ENCODE measurements at regions not wholly inside any gene's neighbourhood (a gene's known extent, or its start where the extent isn't known, plus 50 kb on each side); places are given as distances from the start of the nearest gene placed in this dataset.

GRCh38 chr1:199789141-199789540 is 238.4 kb upstream of the NR5A2 start:
- WGBS = 88% methylated on average over 1 of the region's 1 CpG
- DNase-seq (ENCODE audit: low spot score in 2 of 2) = no peak
- Histone ChIP-seq H3K36me3 (no peaks in the 10 kb centered on the region), H3K27ac (no peak overlapping the region), H3K4me3 (no peak overlapping the region), H3K9me3 (no peaks in the 10 kb centered on the region), H3K4me1 (no peaks in the 10 kb centered on the region), H3K27me3 (no peaks in the 10 kb centered on the region)
- TF ChIP-seq POLR2A (IDR thresholded peaks at IDR 0.05) (no peak), CTCF (IDR thresholded peaks at IDR 0.05) (no peak), POLR2AphosphoS5 (IDR thresholded peaks at IDR 0.05) (no peak), EP300 (IDR thresholded peaks at IDR 0.05) (no peak)

GRCh38 chr1:199791495-199791894 is 236.0 kb upstream of the NR5A2 start:
- no peaks in the 10 kb centered on the region for H3K4me1 ChIP-seq
- no peak overlapping the region for H3K27ac ChIP-seq
- WGBS = 69% methylated on average over 3 of the region's 3 CpGs
- H3K36me3 ChIP-seq = no peaks in the 10 kb centered on the region
- H3K4me3 ChIP-seq = no peak overlapping the region
- H3K27me3 ChIP-seq = no peaks in the 10 kb centered on the region
- DNase-seq (ENCODE audit: low spot score in 2 of 2) = no peak
- TF ChIP-seq POLR2AphosphoS5 (IDR thresholded peaks at IDR 0.05) = no peak
- no peak for TF ChIP-seq EP300 (IDR thresholded peaks at IDR 0.05)
- no peak for TF ChIP-seq CTCF (IDR thresholded peaks at IDR 0.05)
- no peak for TF ChIP-seq POLR2A (IDR thresholded peaks at IDR 0.05)
- no peaks in the 10 kb centered on the region for H3K9me3 ChIP-seq

GRCh38 chr1:199792874-199793273 is 234.6 kb upstream of the NR5A2 start:
- DNase-seq (ENCODE audit: low spot score in 2 of 2) = no peak
- no peaks in the 10 kb centered on the region for H3K36me3 ChIP-seq
- no peak overlapping the region for H3K27ac ChIP-seq
- 91% methylated on average over 1 of the region's 1 CpG for WGBS
- H3K4me3 ChIP-seq = no peak overlapping the region
- TF ChIP-seq EP300 (IDR thresholded peaks at IDR 0.05) (no peak), POLR2A (IDR thresholded peaks at IDR 0.05) (no peak), CTCF (IDR thresholded peaks at IDR 0.05) (no peak), POLR2AphosphoS5 (IDR thresholded peaks at IDR 0.05) (no peak)
- H3K4me1 ChIP-seq = no peaks in the 10 kb centered on the region
- H3K9me3 ChIP-seq = no peaks in the 10 kb centered on the region
- H3K27me3 ChIP-seq = no peaks in the 10 kb centered on the region

- no peak overlapping the region for H3K4me3 ChIP-seq
- TF ChIP-seq EP300 (IDR thresholded peaks at IDR 0.05) (no peak), POLR2A (IDR thresholded peaks at IDR 0.05) (no peak), POLR2AphosphoS5 (IDR thresholded peaks at IDR 0.05) (no peak), CTCF (IDR thresholded peaks at IDR 0.05) (no peak)
- no peaks in the 10 kb centered on the region for H3K36me3 ChIP-seq
- no peaks in the 10 kb centered on the region for H3K4me1 ChIP-seq
- no peaks in the 10 kb centered on the region for H3K27me3 ChIP-seq
- no peak for DNase-seq (ENCODE audit: low spot score in 2 of 2)
- H3K9me3 ChIP-seq = no peaks in the 10 kb centered on the region
- 79% methylated on average over 9 of the region's 9 CpGs for WGBS
- no peak overlapping the region for H3K27ac ChIP-seq
Measured at GRCh38 chr1:199794105-199794863, 233.2 kb upstream of the NR5A2 start.

GRCh38 chr1:199799116-199799515 is 228.4 kb upstream of the NR5A2 start:
- H3K9me3 ChIP-seq = no peaks in the 10 kb centered on the region
- 83% methylated on average over 8 of the region's 8 CpGs for WGBS
- H3K36me3 ChIP-seq = no peaks in the 10 kb centered on the region
- peaks cover 2% of the 10 kb centered on the region for H3K27me3 ChIP-seq
- no peaks in the 10 kb centered on the region for H3K4me1 ChIP-seq
- no peak for TF ChIP-seq EP300 (IDR thresholded peaks at IDR 0.05)
- no peak for DNase-seq (ENCODE audit: low spot score in 2 of 2)
- no peak overlapping the region for H3K27ac ChIP-seq
- no peak overlapping the region for H3K4me3 ChIP-seq

- DNase-seq (ENCODE audit: low spot score in 2 of 2) = no peak
- H3K27me3 ChIP-seq = peaks cover 2% of the 10 kb centered on the region
- WGBS = 76% methylated on average over 4 of the region's 4 CpGs
- no peak overlapping the region for H3K4me3 ChIP-seq
- H3K9me3 ChIP-seq = no peaks in the 10 kb centered on the region
- TF ChIP-seq POLR2A (IDR thresholded peaks at IDR 0.05) (no peak), EP300 (IDR thresholded peaks at IDR 0.05) (no peak), POLR2AphosphoS5 (IDR thresholded peaks at IDR 0.05) (no peak), CTCF (IDR thresholded peaks at IDR 0.05) (no peak)
- H3K36me3 ChIP-seq = no peaks in the 10 kb centered on the region
- no peak overlapping the region for H3K27ac ChIP-seq
- no peaks in the 10 kb centered on the region for H3K4me1 ChIP-seq
Measured at GRCh38 chr1:199804526-199804925, 223.0 kb upstream of the NR5A2 start.

Measured in suprapubic skin (tissue), 4 donors.